PC-3 (cell line): ENCODE measurements at regions not wholly inside any gene's neighbourhood (a gene's known extent, or its start where the extent isn't known, plus 50 kb on each side); places are given as distances from the start of the nearest gene placed in this dataset.

Source experiments
- ATAC-seq: fragments of 200-7000 bp; cut with Tn5 transposase; 2 replicates; pipeline ENCODE4 v1.9.1; 2020; ENCODE audit warnings: mild to moderate bottlenecking, moderate library complexity
- BruUV-seq: library from RNA; stranded (reverse); fragments of 400-500 nt; replicated peaks from 2 replicates; lab custom pipeline; 2021; lab: Mats Ljungman, UMichigan
- CTCF ChIA-PET: fragments of 300-600 bp; sonication (Branson Sonifier 250); formaldehyde crosslinking; loops from one replicate; lab custom pipeline; 2022; ENCODE audit warnings: antibody characterized with exemption; lab: Charles Lee
- POLR2A ChIA-PET: fragments of 300-600 bp; sonication (Branson Sonifier 250); formaldehyde crosslinking; loops from one replicate; lab custom pipeline; 2022; ENCODE audit warnings: antibody characterized with exemption; ENCODE audit not compliant: unreplicated experiment; lab: Charles Lee
- DNase-seq: peaks from one replicate; pipeline ENCODE4 v3.0.0-alpha.2; 2015
- H2AFZ ChIP-seq: fragments of 300-600 bp; sonication (generic); 2 replicates; pipeline ENCODE4 v1.6.0; 2016; ENCODE audit warnings: antibody characterized with exemption, low read length
- H3F3A ChIP-seq: fragments of 300-600 bp; sonication (generic); one replicate; pipeline ENCODE4 v1.6.0; 2017; ENCODE audit warnings: antibody characterized with exemption, low read length, control low read depth, mild to moderate bottlenecking; ENCODE audit not compliant: unreplicated experiment
- H3K27ac ChIP-seq: fragments of 300-600 bp; sonication (generic); 2 replicates; pipeline ENCODE4 v1.5.1; 2016; ENCODE audit warnings: mild to moderate bottlenecking, low read length
- H3K27me3 ChIP-seq: fragments of 300-600 bp; sonication (generic); 2 replicates; pipeline ENCODE4 v1.6.1; 2016; ENCODE audit warnings: low read length, mixed read lengths
- H3K36me3 ChIP-seq: fragments of 300-600 bp; sonication (generic); 2 replicates; pipeline ENCODE4 v1.6.1; 2016; ENCODE audit warnings: low read depth, mixed run types, low read length, mixed read lengths
- H3K4me1 ChIP-seq: fragments of 300-600 bp; sonication (generic); 2 replicates; pipeline ENCODE4 v1.5.1; 2016; ENCODE audit warnings: low read length; ENCODE audit not compliant: insufficient read depth
- H3K4me2 ChIP-seq: fragments of 300-600 bp; sonication (generic); 2 replicates; pipeline ENCODE4 v1.6.0; 2016; ENCODE audit warnings: low read length
- H3K4me3 ChIP-seq: fragments of 300-600 bp; sonication (generic); 2 replicates; pipeline ENCODE4 v1.5.1; 2016; ENCODE audit warnings: mild to moderate bottlenecking, low read length, mixed read lengths
- H3K79me2 ChIP-seq: fragments of 300-600 bp; sonication (generic); 2 replicates; pipeline ENCODE4 v1.6.1; 2017; ENCODE audit warnings: low read length, mixed read lengths
- H3K9ac ChIP-seq: fragments of 300-600 bp; sonication (generic); 2 replicates; pipeline ENCODE4 v1.6.0; 2016; ENCODE audit warnings: mild to moderate bottlenecking, low read length
- H3K9me2 ChIP-seq: fragments of 300-600 bp; sonication (generic); replicated peaks from 2 replicates; pipeline ENCODE4 v1.6.1; 2016; ENCODE audit warnings: mixed run types, low read length, mixed read lengths
- H3K9me3 ChIP-seq: fragments of 300-600 bp; sonication (generic); 2 replicates; pipeline ENCODE4 v1.6.1; 2016; ENCODE audit warnings: low read length, mixed read lengths
- H4K20me1 ChIP-seq: fragments of 300-600 bp; sonication (generic); 2 replicates; pipeline ENCODE4 v1.6.1; 2016; ENCODE audit warnings: low read length, mixed read lengths
- EZH2 ChIP-seq: fragments of 300-600 bp; sonication (generic); IDR thresholded peaks from one replicate; pipeline ENCODE4 v1.6.1; 2017; ENCODE audit warnings: antibody characterized with exemption, mild to moderate bottlenecking, low read length; ENCODE audit not compliant: unreplicated experiment
- EZH2phosphoT487 ChIP-seq: fragments of 300-600 bp; sonication (generic); IDR thresholded peaks from 2 replicates; pipeline ENCODE4 v1.6.1; 2018; ENCODE audit warnings: mild to moderate bottlenecking, antibody characterized with exemption, low read length, borderline replicate concordance
- intact Hi-C: fragments of 100-400 bp; cut with micrococcal nuclease; formaldehyde crosslinking; loops from 2 replicates; pipeline ENCODE4 v1.9.0; 2023
- TF ChIP-seq, protein P1 (sequence below): fragments of 300-600 bp; sonication (generic); conservative IDR thresholded peaks from 2 replicates; pipeline ENCODE4 v1.5.1; 2017; ENCODE audit warnings: antibody characterized with exemption, low read depth, mild to moderate bottlenecking, low read length

DNA sequence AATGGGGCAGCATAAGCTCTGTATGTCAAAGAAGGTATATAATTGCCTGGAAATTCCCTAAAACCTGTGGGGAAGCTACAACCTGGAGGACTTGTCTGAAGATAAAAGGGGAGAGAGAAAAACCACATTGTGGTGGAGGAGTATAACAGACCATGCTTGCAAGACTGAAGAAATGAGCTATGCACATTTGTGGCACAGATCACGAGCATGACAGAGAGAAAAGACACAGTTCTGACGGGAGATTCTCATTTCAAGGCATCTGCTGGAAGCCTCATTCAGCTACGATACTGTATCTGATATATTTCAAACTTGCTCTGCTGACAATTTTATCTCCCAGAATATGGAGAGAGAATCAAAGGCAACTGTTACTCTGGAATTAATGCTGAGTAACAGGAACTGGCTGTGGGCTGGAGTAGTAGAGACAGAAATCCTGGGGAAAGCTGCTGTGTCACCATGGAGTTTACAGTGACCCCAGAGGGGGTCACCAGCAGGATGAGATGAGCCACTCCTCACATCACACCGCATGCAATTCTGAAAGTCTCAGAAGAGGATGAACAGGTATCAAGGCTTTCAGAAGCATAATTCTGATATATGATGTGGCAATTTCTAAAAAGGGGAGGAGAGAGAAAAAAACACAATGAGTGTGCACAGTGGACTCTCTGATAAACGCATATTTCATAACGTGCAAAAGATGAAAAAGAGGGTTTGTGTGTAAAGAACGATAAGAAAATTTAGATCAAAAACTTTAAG, 528.8 kb downstream of the IRX1 start:
- H3K9ac ChIP-seq, result no peak overlapping the region
- no peak overlapping the region for H3K27ac ChIP-seq
- H4K20me1 ChIP-seq, result no peaks in the 10 kb centered on the region
- DNase-seq (no peak), ATAC-seq (no peak)
- no peaks in the 10 kb centered on the region for H3K79me2 ChIP-seq
- TF ChIP-seq EZH2phosphoT487 (no peak), EZH2 (no peak)
- TF ChIP-seq, protein P1, sequence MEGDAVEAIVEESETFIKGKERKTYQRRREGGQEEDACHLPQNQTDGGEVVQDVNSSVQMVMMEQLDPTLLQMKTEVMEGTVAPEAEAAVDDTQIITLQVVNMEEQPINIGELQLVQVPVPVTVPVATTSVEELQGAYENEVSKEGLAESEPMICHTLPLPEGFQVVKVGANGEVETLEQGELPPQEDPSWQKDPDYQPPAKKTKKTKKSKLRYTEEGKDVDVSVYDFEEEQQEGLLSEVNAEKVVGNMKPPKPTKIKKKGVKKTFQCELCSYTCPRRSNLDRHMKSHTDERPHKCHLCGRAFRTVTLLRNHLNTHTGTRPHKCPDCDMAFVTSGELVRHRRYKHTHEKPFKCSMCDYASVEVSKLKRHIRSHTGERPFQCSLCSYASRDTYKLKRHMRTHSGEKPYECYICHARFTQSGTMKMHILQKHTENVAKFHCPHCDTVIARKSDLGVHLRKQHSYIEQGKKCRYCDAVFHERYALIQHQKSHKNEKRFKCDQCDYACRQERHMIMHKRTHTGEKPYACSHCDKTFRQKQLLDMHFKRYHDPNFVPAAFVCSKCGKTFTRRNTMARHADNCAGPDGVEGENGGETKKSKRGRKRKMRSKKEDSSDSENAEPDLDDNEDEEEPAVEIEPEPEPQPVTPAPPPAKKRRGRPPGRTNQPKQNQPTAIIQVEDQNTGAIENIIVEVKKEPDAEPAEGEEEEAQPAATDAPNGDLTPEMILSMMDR, result no peak
- no peak overlapping the region for H2AFZ ChIP-seq
- no TSS peak for BruUV-seq
- H3K9me3 ChIP-seq, result 0 out of 2 replicates have a peak, but pooled peaks cover 17% of the 10 kb centered on the region
- intact Hi-C loops, result no loop called here
- no peak overlapping the region for H3K4me2 ChIP-seq
- ChIA-PET CTCF (no interaction called here), POLR2A (no interaction called here)
- H3K36me3 ChIP-seq, result no peaks in the 10 kb centered on the region
- H3K4me3 ChIP-seq, result no peak overlapping the region
- no peaks in the 10 kb centered on the region for H3F3A ChIP-seq
- H3K4me1 ChIP-seq, result no peaks in the 10 kb centered on the region
- H3K27me3 ChIP-seq, result no peaks in the 10 kb centered on the region
- H3K9me2 ChIP-seq, result no peaks in the 10 kb centered on the region

DNA sequence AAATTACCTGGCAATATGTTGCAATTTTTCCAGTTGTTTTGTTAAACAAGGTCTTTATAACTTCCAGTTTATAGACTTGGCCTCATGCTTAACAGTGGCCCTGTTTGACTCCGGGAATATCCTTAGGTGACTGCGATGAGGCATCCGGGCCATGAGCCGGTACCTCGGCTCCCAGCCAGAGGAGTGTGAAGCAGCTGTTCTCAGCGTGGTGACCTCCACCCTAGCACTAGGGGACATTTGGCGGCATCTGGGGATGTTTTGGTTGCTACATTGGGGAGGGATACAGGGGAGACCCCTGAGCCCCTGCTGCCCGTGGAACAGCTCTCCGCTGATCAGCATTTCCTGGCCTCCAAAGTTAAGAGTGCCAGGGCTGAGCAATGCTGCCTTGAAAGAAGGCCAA, 533.4 kb downstream of the IRX1 start:
- Histone ChIP-seq H3K9ac (no peak overlapping the region), H3K27ac (no peak overlapping the region), H4K20me1 (no peaks in the 10 kb centered on the region), H3K9me3 (peaks cover 20% of the 10 kb centered on the region; the same call in 1 of the 2 replicates), H3K79me2 (no peaks in the 10 kb centered on the region), H3K4me3 (no peak overlapping the region), H3F3A (no peaks in the 10 kb centered on the region), H2AFZ (no peak overlapping the region), H3K9me2 (no peaks in the 10 kb centered on the region), H3K4me2 (no peak overlapping the region), H3K4me1 (no peaks in the 10 kb centered on the region), H3K27me3 (no peaks in the 10 kb centered on the region), H3K36me3 (no peaks in the 10 kb centered on the region)
- intact Hi-C loops, result no loop called here
- ChIA-PET CTCF (no interaction called here), POLR2A (no interaction called here)
- TF ChIP-seq EZH2phosphoT487 (no peak), EZH2 (no peak)
- TF ChIP-seq, protein P1, result no peak
- no TSS peak for BruUV-seq
- no peak for ATAC-seq
- DNase-seq, result no peak

- CTCF ChIA-PET, result no interaction called here
Observed at GRCh38 chr5:4129523-4129922, 533.9 kb downstream of the IRX1 start.

More at GRCh38 chr5:4129523-4129922, 533.9 kb downstream of the IRX1 start:
- no peak overlapping the region for H3K4me2 ChIP-seq
- H3K36me3 ChIP-seq, result no peaks in the 10 kb centered on the region
- no peak overlapping the region for H3K9ac ChIP-seq
- no peaks in the 10 kb centered on the region for H3F3A ChIP-seq
- H2AFZ ChIP-seq, result no peak overlapping the region
- peaks cover 18% of the 10 kb centered on the region; the same call in 1 of the 2 replicates for H3K9me3 ChIP-seq
- no peak for ATAC-seq
- H3K79me2 ChIP-seq, result no peaks in the 10 kb centered on the region
- no peak for DNase-seq
- no TSS peak for BruUV-seq
- POLR2A ChIA-PET, result no interaction called here
- no peaks in the 10 kb centered on the region for H3K4me1 ChIP-seq
- no peaks in the 10 kb centered on the region for H4K20me1 ChIP-seq
- no peak for TF ChIP-seq EZH2
- TF ChIP-seq, protein P1, result no peak
- no peak for TF ChIP-seq EZH2phosphoT487
- no peaks in the 10 kb centered on the region for H3K9me2 ChIP-seq
- no peak overlapping the region for H3K4me3 ChIP-seq
- H3K27ac ChIP-seq, result no peak overlapping the region
- intact Hi-C loops, result no loop called here
- H3K27me3 ChIP-seq, result no peaks in the 10 kb centered on the region
